Mesodermal cell (in vitro differentiated cells): ENCODE measurements at regions not wholly inside any gene's neighbourhood (a gene's known extent, or its start where the extent isn't known, plus 50 kb on each side); places are given as distances from the start of the nearest gene placed in this dataset.

Source experiments
- H3K27ac ChIP-seq: 2 replicates; pipeline ENCODE4 v1.7.0; 2013; ENCODE audit warnings: mild to moderate bottlenecking, low read depth, low read length, moderate library complexity; ENCODE audit not compliant: severe bottlenecking
- H3K36me3 ChIP-seq: 2 replicates; pipeline ENCODE4 v1.7.1; 2013; ENCODE audit warnings: mild to moderate bottlenecking, low read length, moderate library complexity; ENCODE audit not compliant: control insufficient read depth, insufficient read depth
- H3K4me1 ChIP-seq: one replicate; pipeline ENCODE4 v1.7.1; 2013; ENCODE audit warnings: mild to moderate bottlenecking, low read length; ENCODE audit not compliant: insufficient read depth, control insufficient read depth, poor library complexity, severe bottlenecking
- H3K4me3 ChIP-seq: 2 replicates; pipeline ENCODE4 v1.7.0; 2013; ENCODE audit warnings: low read length, control low read depth, mild to moderate bottlenecking; ENCODE audit not compliant: insufficient read depth, poor library complexity, severe bottlenecking; ENCODE audit errors: extremely low read depth
- H3K9me3 ChIP-seq: 2 replicates; pipeline ENCODE4 v1.7.1; 2013; ENCODE audit warnings: mild to moderate bottlenecking, low read length, moderate library complexity; ENCODE audit not compliant: control insufficient read depth
- WGBS, 2 experiments: methylation state at CpG; one replicate each; pipeline ENCODE4 v1.1.5; 2013; ENCODE audit warnings: missing lambda C conversion rate in 2 of 2; ENCODE audit not compliant: insufficient coverage in 2 of 2; 5-methylcytosine and 5-hydroxymethylcytosine counted together

DNA sequence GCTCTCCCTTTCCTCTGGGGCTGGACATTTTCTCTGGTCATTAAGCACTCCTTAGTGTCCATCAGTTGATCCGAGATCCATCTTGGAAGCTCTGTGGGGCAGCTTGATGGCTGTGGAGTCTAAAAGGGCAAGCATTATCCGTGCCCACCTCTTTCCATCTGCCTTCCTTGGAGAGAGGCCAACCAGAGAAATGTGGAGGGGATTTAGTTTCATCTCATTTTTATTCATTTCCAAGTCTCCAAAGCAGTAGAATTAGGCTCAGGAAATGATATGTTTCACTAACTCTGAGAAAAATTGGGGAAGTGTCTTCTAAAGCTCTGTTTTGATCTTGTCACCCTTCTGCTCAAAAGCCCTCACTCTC, 95.9 kb upstream of the KLHL25 start:
- Histone ChIP-seq H3K27ac (no peak overlapping the region), H3K9me3 (no peaks in the 10 kb centered on the region), H3K4me3 (no peak overlapping the region), H3K4me1 (no peaks in the 10 kb centered on the region), H3K36me3 (no peaks in the 10 kb centered on the region)
- WGBS, 2 experiments, result 80% methylated on average over 1 of the region's 2 CpGs

DNA sequence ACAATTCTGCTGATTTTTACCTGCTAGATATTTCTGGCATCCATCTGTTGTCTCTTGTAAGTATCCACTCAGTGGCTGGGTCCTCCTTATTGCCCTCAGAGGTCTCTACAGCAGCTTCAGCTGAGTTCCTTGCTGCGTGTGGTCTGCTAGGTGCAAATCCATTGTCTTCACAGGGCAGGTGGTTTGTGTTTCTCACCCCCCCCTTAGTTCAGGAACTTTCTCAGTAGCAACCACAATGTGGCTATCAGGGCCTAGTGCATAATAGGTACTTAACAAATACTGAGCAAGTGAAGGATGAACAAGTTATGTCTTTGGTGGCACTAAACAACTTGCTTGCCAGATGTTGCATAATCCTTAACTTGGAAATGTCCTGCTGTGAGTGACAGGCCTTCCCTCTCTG, 96.7 kb upstream of the KLHL25 start:
- H3K9me3 ChIP-seq, result no peaks in the 10 kb centered on the region
- H3K4me1 ChIP-seq, result no peaks in the 10 kb centered on the region
- H3K27ac ChIP-seq, result no peak overlapping the region
- H3K4me3 ChIP-seq, result no peak overlapping the region
- H3K36me3 ChIP-seq, result no peaks in the 10 kb centered on the region
- 86 to 89% methylated on average over 1 of the region's 1 CpG for WGBS, 2 experiments

DNA sequence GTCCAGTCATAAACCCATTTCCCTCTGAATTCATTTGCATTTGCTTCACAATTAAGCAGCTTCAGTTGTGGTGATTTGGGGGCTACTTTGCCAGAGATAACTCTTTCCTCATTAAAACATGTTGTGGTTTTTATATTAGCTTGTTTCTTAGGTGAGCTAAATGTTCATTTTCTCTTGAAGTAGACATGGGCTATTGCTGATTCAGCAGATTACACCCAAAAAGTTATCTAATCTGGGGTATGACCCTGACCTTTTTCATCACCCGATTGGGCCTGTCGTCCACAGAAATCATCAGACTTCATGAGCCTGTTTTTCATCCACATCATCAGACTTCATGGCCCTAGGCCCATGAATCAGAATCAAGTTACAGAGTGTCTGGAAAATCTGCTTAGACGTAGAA, 97.5 kb upstream of the KLHL25 start:
- 100% methylated on average over 3 of the region's 3 CpGs for WGBS, 2 experiments
- no peak overlapping the region for H3K4me3 ChIP-seq
- H3K4me1 ChIP-seq, result no peaks in the 10 kb centered on the region
- no peaks in the 10 kb centered on the region for H3K36me3 ChIP-seq
- no peaks in the 10 kb centered on the region for H3K9me3 ChIP-seq
- no peak overlapping the region for H3K27ac ChIP-seq

DNA sequence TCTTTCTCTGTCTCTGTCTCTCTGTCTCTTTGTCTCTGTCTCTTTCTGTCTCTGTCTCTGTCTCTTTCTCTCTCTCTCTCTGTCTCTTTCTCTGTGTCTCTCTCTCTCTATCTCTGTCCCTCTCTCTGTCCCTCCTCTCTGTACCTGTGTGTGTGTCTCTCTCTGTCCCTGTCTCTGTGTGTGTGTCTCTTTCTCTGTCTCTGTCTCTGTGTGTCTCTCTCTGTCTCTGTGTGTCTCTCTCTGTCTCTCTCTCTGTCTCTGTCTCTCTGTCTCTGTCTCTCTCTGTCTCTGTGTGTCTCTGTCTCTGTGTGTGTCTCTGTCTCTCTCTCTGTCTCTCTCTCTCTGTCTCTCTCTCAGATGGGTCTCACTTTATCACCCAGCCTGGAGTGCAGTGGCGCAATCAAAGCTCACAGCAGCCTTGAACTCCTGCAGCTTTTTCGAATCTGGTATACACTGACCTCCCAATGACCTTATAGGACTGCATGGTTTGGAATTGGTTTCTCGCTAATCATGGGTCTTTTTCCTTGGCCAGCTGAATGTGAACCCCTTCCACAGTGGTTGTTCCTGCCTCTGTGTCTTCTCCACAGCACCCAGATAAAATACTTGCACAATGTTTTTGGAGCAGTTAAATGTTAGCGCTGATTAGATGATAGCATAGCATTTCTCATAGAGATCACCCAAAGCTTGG, 102.6 kb upstream of the KLHL25 start:
- Histone ChIP-seq H3K27ac (no peak overlapping the region), H3K4me3 (no peak overlapping the region), H3K4me1 (no peaks in the 10 kb centered on the region), H3K36me3 (no peaks in the 10 kb centered on the region), H3K9me3 (no peaks in the 10 kb centered on the region)
- WGBS, 2 experiments, result 54 to 80% methylated on average over 1 to 3 of the region's 4 CpGs

DNA sequence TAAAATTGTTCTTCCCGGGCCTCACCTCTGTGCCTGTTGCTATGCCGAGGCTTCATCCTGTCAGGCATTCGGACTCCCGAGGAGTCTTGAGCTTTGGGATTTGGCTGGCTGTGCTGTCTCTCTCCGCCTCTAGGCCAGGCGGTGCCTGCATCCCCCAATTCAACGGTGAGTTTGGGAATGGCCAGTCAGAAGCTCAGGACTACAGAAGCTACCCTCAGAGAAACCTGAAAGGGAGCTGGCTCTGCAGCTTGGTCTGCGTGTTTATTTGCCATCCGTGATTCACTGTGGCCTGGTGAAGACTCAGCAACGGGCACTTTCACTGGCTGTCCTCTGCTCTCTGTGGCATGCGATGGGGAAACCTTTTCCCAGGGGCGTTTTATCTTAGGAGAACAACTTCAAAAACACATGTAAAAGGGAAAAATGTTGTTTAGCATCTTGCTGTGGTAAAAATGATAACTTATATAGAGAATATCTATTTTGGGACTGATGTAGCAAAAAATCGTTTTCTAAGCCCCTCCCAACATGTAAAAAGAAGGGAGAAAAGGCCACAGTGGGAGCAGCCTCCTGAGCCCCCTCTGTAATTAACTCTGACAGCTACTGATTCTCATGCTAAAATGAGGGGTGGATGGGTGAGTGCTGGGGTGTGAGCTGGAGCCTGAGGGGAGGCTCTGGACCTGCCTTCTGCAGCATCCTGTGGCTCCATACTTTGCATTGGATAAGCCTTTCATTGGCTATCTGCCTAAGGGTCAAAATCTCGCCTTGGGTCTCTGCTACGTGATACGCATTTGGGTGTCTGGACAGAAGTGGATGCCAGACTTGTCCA, 103.4 kb upstream of the KLHL25 start:
- H3K36me3 ChIP-seq, result no peaks in the 10 kb centered on the region
- H3K9me3 ChIP-seq, result no peaks in the 10 kb centered on the region
- H3K4me3 ChIP-seq, result no peak overlapping the region
- H3K27ac ChIP-seq, result no peak overlapping the region
- WGBS, 2 experiments, result 17 to 18% methylated on average over 11 to 13 of the region's 16 CpGs
- H3K4me1 ChIP-seq, result no peaks in the 10 kb centered on the region

DNA sequence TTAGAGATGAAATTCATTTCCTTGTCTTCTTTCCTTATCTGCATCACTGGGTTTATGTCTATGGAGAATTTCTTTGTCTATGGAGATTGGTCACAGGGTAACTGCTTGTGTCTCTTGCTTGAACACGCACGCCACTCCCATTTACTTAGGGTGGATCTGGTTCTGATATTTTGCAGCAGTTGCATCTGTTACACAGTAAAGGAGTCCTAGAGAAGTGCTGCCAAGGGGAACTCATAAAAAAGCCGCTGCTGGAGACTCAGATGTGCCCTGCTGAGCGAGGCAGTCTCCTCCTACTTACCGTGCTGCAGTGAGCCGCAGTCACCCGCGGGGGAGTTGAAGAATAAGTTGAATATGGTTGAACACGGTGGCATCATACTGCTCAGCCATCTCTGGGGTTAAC, 105.2 kb upstream of the KLHL25 start:
- Histone ChIP-seq H3K9me3 (no peaks in the 10 kb centered on the region), H3K4me1 (no peaks in the 10 kb centered on the region), H3K4me3 (no peak overlapping the region), H3K27ac (no peak overlapping the region), H3K36me3 (no peaks in the 10 kb centered on the region)
- 30 to 62% methylated on average over 6 to 7 of the region's 9 CpGs for WGBS, 2 experiments

DNA sequence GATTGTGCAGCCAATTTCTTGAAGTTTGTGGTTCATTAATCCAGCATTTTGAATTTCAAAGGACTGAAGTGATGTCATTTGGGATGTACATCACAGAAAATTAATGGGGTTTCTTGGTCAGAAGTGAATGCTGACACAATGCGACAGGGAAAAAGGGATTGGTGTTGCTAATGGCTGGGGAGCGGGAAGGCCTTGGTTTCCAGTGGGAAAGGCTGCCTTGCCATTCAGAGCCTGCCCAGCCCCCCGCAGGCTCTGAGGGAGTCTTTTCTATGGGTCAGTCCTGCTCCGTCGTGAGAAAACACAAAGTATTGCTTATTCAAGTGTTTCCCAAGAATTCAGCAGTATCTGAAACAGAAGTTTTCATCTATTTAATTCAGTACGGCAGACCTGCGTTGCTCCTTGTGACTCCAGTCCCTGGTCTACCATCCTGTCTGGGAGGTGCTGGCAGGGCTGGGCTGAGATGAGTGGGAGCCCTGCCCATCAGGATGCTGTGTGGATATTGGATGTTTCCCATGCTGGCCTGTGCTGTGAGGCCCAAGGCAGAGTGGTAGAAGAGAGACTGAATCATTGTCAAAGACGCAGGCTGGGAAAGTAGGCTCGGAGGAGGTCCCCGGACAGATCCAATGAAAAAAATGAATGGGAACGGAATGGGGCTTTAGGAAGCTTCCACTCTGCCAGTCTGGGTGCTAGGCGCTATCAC, 111.2 kb upstream of the KLHL25 start:
- Histone ChIP-seq H3K27ac (no peak overlapping the region), H3K9me3 (no peaks in the 10 kb centered on the region), H3K4me3 (no peak overlapping the region), H3K36me3 (no peaks in the 10 kb centered on the region), H3K4me1 (no peaks in the 10 kb centered on the region)
- WGBS, 2 experiments, result 84 to 86% methylated on average over 8 to 12 of the region's 12 CpGs

DNA sequence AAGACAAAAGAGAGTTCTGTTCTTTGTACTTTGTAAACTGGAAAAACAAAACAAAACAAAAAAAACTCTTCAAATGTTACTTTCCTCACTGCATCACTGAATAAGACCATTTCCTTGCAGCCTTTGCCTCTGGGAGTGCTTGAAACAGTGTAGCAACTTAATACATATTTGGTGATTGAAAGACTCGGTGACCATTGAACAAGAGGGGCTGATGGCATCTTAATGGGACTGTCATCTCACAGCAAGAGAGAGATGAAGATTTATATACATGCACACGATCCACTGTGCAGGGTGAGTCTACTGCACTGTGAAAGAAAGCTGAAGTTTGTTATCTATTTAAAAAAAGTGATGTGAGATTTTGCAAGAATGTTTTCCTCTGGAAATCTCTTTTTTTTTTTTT, 111.9 kb upstream of the KLHL25 start:
- Histone ChIP-seq H3K4me1 (no peaks in the 10 kb centered on the region), H3K9me3 (no peaks in the 10 kb centered on the region), H3K27ac (no peak overlapping the region), H3K36me3 (no peaks in the 10 kb centered on the region), H3K4me3 (no peak overlapping the region)
- 88 to 100% methylated on average over 1 to 2 of the region's 2 CpGs for WGBS, 2 experiments

DNA sequence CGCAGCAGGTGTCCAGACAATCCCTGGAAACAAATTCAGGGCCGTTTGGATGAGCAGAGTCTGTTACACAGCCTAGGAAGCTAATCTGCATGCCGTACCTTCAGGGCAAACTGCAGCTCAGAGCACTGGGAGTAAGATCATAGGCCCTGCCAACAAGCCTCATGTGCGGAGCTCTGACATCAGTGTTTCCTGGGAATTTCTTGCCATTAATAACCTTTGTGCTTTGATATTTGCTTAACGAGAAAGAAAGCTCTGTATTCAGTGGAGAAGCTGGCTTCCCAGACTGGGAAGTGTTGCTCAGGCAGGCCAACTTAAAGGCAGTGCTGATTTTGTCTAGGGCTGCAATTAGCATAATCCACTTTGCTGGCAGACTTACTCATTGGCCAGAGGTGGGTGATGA, 116.1 kb upstream of the KLHL25 start:
- WGBS, 2 experiments, result 68 to 70% methylated on average over 5 of the region's 5 CpGs
- H3K4me3 ChIP-seq, result no peak overlapping the region
- no peaks in the 10 kb centered on the region for H3K4me1 ChIP-seq
- H3K9me3 ChIP-seq, result no peaks in the 10 kb centered on the region
- no peaks in the 10 kb centered on the region for H3K36me3 ChIP-seq
- H3K27ac ChIP-seq, result no peak overlapping the region

DNA sequence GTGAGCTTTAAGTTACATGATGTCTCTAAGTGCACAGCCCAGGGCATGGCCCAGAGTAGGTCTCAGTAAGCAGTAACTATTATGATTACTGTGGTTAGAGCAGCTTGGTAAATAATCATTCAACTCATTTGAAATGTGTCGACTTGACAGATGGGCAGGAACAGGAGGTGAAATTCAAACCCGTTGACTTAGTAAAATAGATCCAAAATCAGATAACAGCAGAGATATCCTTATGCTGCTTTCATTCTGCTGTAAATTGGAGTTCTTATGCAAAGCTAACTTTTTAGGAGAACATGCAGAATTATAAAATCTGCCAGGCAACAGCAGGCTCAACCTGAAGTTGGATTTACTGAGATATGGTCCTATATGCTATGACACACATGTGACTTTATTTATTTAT, 118.7 kb upstream of the KLHL25 start:
- no peaks in the 10 kb centered on the region for H3K36me3 ChIP-seq
- 87% methylated on average over 2 of the region's 2 CpGs; no CpG with 5 or more reads in 1 of the 2 experiments for WGBS, 2 experiments
- no peaks in the 10 kb centered on the region for H3K9me3 ChIP-seq
- H3K4me3 ChIP-seq, result no peak overlapping the region
- H3K27ac ChIP-seq, result no peak overlapping the region
- H3K4me1 ChIP-seq, result no peaks in the 10 kb centered on the region

DNA sequence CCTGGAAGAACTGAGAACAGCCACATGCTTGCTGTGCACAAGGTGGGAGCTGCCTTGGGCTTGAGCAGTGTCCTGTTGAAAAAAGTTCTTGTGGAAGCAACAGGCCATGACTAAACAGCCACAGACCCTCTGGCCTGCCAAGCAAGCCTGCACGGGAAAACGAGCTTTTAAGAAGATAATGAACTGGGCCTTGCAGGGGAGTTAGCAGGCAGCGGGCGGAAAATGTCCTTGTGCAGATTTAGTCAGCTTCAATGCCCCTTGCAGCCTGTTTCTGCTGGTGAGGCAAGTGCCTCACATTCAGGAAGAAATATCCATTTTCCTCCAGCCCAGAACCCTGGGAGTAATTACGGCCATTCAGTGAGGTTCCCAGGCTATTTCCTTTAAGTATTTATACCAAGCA, 126.2 kb upstream of the KLHL25 start:
- Histone ChIP-seq H3K4me3 (no peak overlapping the region), H3K4me1 (no peaks in the 10 kb centered on the region), H3K36me3 (no peaks in the 10 kb centered on the region), H3K27ac (no peak overlapping the region), H3K9me3 (no peaks in the 10 kb centered on the region)
- 86 to 91% methylated on average over 5 of the region's 5 CpGs for WGBS, 2 experiments
